Adrenal gland (tissue), 5 donors: ENCODE measurements at regions not wholly inside any gene's neighbourhood (a gene's known extent, or its start where the extent isn't known, plus 50 kb on each side); places are given as distances from the start of the nearest gene placed in this dataset.

ENCODE experiments used
- CTCF ChIP-seq, 6 experiments: fragments of 450-650 bp in 4 of 6; fragments of 200-600 bp in 2 of 6; sonication (generic) in 1 of 6; IDR thresholded peaks; 1 replicate in 5 of 6; 2 replicates in 1 of 6; pipeline versions ENCODE4 v1.5.1 to v1.8.0; 2016 to 2021; ENCODE audit warnings: antibody characterized with exemption in 6 of 6, mild to moderate bottlenecking in 2 of 6, moderate library complexity in 1 of 6
- POLR2A ChIP-seq, 2 donors: fragments of 450-650 bp; IDR thresholded peaks; one replicate each; pipeline ENCODE4 v1.6.1; 2017; ENCODE audit warnings: antibody characterized with exemption in 2 of 2, mild to moderate bottlenecking in 2 of 2, moderate library complexity in 1 of 2
- donor health status: DM: no; HTN: no; CAD: no.

- TF ChIP-seq CTCF (IDR thresholded peaks at IDR 0.05), result no peak
- TF ChIP-seq POLR2A (IDR thresholded peaks at IDR 0.05), result no peak
These were observed 503.5 kb upstream of the C1orf87 start for GRCh38 chr1:60577029-60577428.
